Cardiac fibroblast (primary cell): ENCODE measurements at regions not wholly inside any gene's neighbourhood (a gene's known extent, or its start where the extent isn't known, plus 50 kb on each side); places are given as distances from the start of the nearest gene placed in this dataset.

Source experiments
- DNase-seq, 2 donors: peaks; one replicate each; pipeline versions ENCODE4 v3.0.0 to v3.0.0-alpha.2; 2010; ENCODE audit warnings: low read depth in 2 of 2
- H3K4me3 ChIP-seq, 2 donors: replicated peaks in 1 of 2; 1 replicate in 1 of 2; 2 replicates in 1 of 2; pipeline ENCODE4 v1.5.1; 2011; ENCODE audit warnings: low read depth in 2 of 2, low read length in 2 of 2, mild to moderate bottlenecking in 2 of 2, moderate library complexity in 1 of 2
- TF ChIP-seq, protein P1 (sequence below): IDR thresholded peaks from one replicate; pipeline ENCODE4 v1.5.1; 2011; ENCODE audit warnings: low read depth, mild to moderate bottlenecking, low read length, inconsistent platforms

DNA sequence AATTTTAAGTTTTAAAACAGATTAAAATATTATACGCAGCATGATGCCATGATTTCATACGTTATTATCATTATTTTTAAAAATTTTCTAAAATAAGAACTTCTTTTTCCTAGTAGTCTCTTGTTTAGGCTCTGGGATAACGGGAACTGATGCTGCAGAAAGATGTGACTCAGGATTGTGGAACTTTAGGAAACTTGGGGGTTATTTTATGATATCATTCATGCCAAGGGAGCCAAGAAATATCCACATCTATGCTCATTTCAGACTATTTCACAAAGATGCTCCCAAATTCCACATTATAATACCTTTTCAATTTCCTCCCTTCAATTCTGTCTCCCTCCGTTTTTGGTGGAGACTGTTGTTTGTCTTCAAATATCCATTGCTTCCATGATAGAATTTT lies 236.4 kb downstream of the HS3ST3A1 start:
- DNase-seq = peak; percentile 24 to 28
- H3K4me3 ChIP-seq = no peak overlapping the region
- TF ChIP-seq, protein P1, sequence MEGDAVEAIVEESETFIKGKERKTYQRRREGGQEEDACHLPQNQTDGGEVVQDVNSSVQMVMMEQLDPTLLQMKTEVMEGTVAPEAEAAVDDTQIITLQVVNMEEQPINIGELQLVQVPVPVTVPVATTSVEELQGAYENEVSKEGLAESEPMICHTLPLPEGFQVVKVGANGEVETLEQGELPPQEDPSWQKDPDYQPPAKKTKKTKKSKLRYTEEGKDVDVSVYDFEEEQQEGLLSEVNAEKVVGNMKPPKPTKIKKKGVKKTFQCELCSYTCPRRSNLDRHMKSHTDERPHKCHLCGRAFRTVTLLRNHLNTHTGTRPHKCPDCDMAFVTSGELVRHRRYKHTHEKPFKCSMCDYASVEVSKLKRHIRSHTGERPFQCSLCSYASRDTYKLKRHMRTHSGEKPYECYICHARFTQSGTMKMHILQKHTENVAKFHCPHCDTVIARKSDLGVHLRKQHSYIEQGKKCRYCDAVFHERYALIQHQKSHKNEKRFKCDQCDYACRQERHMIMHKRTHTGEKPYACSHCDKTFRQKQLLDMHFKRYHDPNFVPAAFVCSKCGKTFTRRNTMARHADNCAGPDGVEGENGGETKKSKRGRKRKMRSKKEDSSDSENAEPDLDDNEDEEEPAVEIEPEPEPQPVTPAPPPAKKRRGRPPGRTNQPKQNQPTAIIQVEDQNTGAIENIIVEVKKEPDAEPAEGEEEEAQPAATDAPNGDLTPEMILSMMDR = no peak

DNA sequence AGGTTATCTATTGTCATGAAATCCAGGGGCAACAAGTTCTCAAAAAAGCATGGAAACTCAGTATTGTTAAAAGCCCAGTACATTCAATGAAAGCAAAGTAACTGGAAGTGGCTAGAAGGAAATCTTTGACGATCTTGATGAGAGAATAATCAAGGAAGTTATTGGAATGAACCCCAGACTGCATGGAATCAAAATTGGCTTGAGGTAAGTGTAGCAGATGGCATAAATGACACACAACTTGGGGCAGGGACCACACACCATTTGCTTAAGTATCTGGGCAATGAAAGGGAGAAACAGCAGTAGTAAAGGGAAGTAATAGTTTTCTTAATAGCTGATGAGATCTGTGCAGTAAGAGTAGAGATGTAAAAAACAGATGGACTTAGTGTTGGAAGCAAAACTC lies 238.0 kb downstream of the HS3ST3A1 start:
- TF ChIP-seq, protein P1 = no peak
- H3K4me3 ChIP-seq = no peak overlapping the region
- no peak for DNase-seq

DNA sequence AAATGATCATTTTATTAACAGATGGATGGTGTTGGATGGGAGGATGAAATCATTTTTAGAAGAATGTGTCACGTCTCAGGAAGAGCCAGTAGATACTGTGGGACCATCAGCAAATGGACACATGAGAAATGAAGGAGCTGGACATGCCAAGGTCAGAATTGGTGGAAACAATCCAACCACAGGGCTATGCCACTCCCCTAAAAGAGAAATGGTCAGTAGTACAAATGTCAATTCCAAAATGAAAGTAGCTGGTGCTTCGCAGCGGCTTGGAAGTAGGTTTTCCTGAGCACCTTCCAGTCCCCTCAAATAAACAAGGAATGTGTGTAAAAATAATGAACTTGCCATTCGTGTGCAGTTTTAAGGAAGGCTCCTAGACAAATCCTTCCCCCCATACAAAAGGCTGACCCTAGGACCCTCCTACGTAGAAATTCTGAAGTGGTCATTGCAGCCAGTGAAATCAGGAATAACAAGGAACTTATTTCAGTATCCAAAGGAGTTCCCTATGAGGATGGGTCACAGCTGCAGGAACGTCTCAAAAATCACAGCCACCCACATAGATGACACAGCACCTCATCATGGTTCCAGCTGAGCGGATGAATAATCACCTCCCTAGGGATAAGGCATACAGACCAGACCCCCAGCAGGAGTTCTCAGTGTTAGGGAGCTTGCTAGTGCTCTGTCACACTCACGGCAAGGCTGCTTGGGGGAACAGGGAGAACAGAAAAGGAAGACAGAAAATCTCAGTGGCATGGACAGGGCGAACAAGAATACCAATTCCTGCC lies 239.2 kb downstream of the HS3ST3A1 start:
- TF ChIP-seq, protein P1 = no peak
- peak in 1 of 2 donors; percentile 89 for DNase-seq
- no peak overlapping the region for H3K4me3 ChIP-seq

DNA sequence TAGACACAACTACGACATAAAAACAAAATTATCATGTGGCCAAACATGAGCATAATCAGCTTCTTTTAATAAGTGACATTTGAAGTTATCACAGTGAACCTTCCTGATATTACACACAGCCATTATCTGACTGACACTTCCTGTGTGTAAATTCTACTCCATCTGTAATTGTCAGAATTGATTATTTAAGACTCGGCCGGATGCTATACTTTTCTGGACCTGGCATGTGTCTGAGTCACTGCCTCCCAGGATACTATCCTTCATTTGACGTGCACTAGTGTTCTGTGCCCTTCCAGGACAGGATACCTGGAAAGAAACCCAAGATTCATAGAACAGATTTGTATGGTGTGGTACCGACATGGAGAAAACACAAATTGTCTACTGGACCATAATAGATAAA lies 242.0 kb downstream of the HS3ST3A1 start:
- TF ChIP-seq, protein P1 = no peak
- H3K4me3 ChIP-seq = no peak overlapping the region
- DNase-seq = no peak

DNA sequence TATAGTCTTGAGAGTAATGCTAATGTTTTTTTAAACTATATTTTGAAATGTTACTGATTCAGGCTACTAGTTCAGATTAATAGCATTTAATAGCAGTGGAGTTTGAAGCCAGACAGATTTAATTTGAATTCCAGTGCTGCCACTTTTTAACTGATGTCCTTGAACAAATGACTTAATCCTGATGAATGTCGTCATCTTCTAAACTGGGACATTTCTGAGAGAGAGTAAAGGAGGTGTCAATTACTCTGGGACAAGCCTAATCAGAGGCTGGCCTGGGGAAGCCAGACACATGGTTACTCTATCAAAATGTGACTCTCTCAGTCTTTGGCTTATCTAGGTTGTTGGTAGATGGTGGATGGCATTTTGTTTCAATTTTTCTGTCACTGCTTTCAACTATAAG lies 246.7 kb downstream of the HS3ST3A1 start:
- no peak for DNase-seq
- TF ChIP-seq, protein P1 = no peak
- no peak overlapping the region for H3K4me3 ChIP-seq

DNA sequence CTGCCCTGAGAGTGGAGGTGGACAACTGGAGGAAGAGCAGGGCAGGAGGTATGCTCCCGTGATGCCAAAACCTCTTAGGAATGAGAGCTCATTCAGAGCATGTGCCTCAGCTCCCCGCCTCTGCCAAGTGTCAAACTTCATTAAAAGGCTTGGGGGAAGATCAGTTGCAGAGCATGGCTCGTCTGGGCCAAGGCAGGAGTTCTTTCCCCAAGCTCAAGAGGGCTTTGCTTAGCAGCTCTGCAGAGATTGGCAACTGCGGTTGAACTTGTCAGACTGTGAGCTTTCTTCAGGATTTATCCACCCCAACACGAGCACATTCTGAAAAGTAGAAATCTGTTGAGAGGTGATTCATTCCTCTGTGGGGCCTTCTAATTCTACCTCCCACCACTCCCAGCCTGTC lies 248.1 kb downstream of the HS3ST3A1 start:
- TF ChIP-seq, protein P1 = no peak
- H3K4me3 ChIP-seq = no peak overlapping the region
- DNase-seq = peak; percentile 21 to 66
